OCI-LY7 (cell line): ENCODE measurements at regions not wholly inside any gene's neighbourhood (a gene's known extent, or its start where the extent isn't known, plus 50 kb on each side); places are given as distances from the start of the nearest gene placed in this dataset.

Experiments used
- BruUV-seq: library from RNA; stranded (reverse); fragments of 400-500 nt; replicated peaks from 2 replicates; lab custom pipeline; 2021; lab: Mats Ljungman, UMichigan
- CTCF ChIA-PET: fragments of 300-600 bp; sonication (Branson Sonifier 250); formaldehyde crosslinking; loops from one replicate; lab custom pipeline; 2022; ENCODE audit warnings: antibody characterized with exemption; ENCODE audit not compliant: unreplicated experiment; lab: Charles Lee
- POLR2A ChIA-PET: fragments of 300-600 bp; sonication (Branson Sonifier 250); formaldehyde crosslinking; loops from one replicate; lab custom pipeline; 2022; ENCODE audit warnings: antibody characterized with exemption; lab: Charles Lee
- DNase-seq: peaks from one replicate; pipeline ENCODE4 v3.0.0-alpha.2; 2015; ENCODE audit warnings: low spot score
- H2AFZ ChIP-seq: fragments of 200-600 bp; sonication (generic), shearing (Covaris generic); 2 replicates; pipeline ENCODE4 v1.6.1; 2014; ENCODE audit warnings: mild to moderate bottlenecking, antibody characterized with exemption, low read length, moderate library complexity
- H3K27ac ChIP-seq: fragments of 200-600 bp; sonication (generic); 2 replicates; pipeline ENCODE4 v1.5.1; 2014; ENCODE audit warnings: mixed run types, low read depth, mild to moderate bottlenecking, moderate library complexity, low read length, inconsistent platforms; ENCODE audit not compliant: poor library complexity, severe bottlenecking
- H3K36me3 ChIP-seq: fragments of 200-600 bp; sonication (generic); 2 replicates; pipeline ENCODE4 v1.6.1; 2014; ENCODE audit warnings: mild to moderate bottlenecking, antibody characterized with exemption, low read length, moderate library complexity, mixed read lengths; ENCODE audit not compliant: insufficient read depth
- H3K4me1 ChIP-seq: fragments of 200-600 bp; sonication (generic); 2 replicates; pipeline ENCODE4 v1.5.1; 2014; ENCODE audit warnings: mild to moderate bottlenecking, low read length; ENCODE audit not compliant: insufficient read depth, poor library complexity, severe bottlenecking
- H3K4me2 ChIP-seq: fragments of 200-600 bp; sonication (generic); 2 replicates; pipeline ENCODE4 v1.6.1; 2014; ENCODE audit warnings: mild to moderate bottlenecking, low read length
- H3K4me3 ChIP-seq: fragments of 200-600 bp; sonication (generic); 2 replicates; pipeline ENCODE4 v1.5.1; 2014; ENCODE audit warnings: mild to moderate bottlenecking, low read depth, low read length; ENCODE audit not compliant: poor library complexity, severe bottlenecking
- H3K79me2 ChIP-seq: fragments of 200-600 bp; sonication (generic); 2 replicates; pipeline ENCODE4 v1.6.1; 2016; ENCODE audit warnings: low read depth, mild to moderate bottlenecking, low read length, moderate library complexity, mixed read lengths; ENCODE audit not compliant: insufficient read depth
- H3K9me2 ChIP-seq: fragments of 200-600 bp; sonication (generic); 2 replicates; pipeline ENCODE4 v1.6.1; 2016; ENCODE audit warnings: mild to moderate bottlenecking, low read length, mixed read lengths; ENCODE audit not compliant: insufficient read depth
- H3K9me3 ChIP-seq: fragments of 200-600 bp; sonication (generic); 2 replicates; pipeline ENCODE4 v1.6.1; 2014; ENCODE audit warnings: mild to moderate bottlenecking, mixed run types, low read length, mixed read lengths
- H4K20me1 ChIP-seq: fragments of 200-600 bp; sonication (generic); 2 replicates; pipeline ENCODE4 v1.6.1; 2014; ENCODE audit warnings: mild to moderate bottlenecking, antibody characterized with exemption, low read length, moderate library complexity, mixed read lengths; ENCODE audit not compliant: insufficient read depth
- EZH2phosphoT487 ChIP-seq: fragments of 200-600 bp; sonication (generic); IDR thresholded peaks from 2 replicates; pipeline ENCODE4 v1.6.1; 2018; ENCODE audit warnings: low read depth, borderline replicate concordance, mild to moderate bottlenecking, mixed run types, antibody characterized with exemption, low read length, moderate library complexity, mixed read lengths
- intact Hi-C: fragments of 100-400 bp; cut with micrococcal nuclease; formaldehyde crosslinking; loops from one replicate; pipeline ENCODE4 v1.10.0; 2022; ENCODE audit not compliant: unreplicated experiment
- TF ChIP-seq, protein P1 (sequence below): fragments of 200-600 bp; sonication (generic); conservative IDR thresholded peaks from 2 replicates; pipeline ENCODE4 v1.5.1; 2014; ENCODE audit warnings: mild to moderate bottlenecking, antibody characterized with exemption, low read length, moderate library complexity, mixed read lengths

DNA sequence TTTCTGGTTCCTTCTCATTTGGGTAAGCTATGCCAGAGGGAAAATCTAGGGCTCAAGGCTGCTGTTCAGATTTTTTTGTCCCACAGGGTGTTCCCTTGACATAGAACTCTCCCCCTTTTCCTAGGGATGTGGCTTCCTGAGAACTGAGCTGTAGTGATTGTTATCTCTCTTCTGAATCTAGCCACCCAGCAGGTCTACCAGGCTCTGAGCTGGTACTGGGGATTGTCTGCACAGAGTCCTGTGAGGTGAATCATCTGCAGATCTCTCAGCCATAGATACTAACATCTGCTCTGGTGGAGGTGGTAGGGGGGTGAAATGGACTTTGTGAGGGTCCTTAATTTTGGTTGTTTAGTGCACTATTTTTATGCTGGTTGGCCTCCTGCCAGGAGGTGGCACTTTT lies 167.3 kb upstream of the PGR start:
- H3K36me3 ChIP-seq, result no peaks in the 10 kb centered on the region
- H3K9me3 ChIP-seq, result no peaks in the 10 kb centered on the region
- no peak for TF ChIP-seq EZH2phosphoT487
- TF ChIP-seq, protein P1, sequence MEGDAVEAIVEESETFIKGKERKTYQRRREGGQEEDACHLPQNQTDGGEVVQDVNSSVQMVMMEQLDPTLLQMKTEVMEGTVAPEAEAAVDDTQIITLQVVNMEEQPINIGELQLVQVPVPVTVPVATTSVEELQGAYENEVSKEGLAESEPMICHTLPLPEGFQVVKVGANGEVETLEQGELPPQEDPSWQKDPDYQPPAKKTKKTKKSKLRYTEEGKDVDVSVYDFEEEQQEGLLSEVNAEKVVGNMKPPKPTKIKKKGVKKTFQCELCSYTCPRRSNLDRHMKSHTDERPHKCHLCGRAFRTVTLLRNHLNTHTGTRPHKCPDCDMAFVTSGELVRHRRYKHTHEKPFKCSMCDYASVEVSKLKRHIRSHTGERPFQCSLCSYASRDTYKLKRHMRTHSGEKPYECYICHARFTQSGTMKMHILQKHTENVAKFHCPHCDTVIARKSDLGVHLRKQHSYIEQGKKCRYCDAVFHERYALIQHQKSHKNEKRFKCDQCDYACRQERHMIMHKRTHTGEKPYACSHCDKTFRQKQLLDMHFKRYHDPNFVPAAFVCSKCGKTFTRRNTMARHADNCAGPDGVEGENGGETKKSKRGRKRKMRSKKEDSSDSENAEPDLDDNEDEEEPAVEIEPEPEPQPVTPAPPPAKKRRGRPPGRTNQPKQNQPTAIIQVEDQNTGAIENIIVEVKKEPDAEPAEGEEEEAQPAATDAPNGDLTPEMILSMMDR, result no peak
- H3K9me2 ChIP-seq, result no peaks in the 10 kb centered on the region
- DNase-seq, result no peak
- H3K4me2 ChIP-seq, result no peak overlapping the region
- ChIA-PET POLR2A (interaction anchor here (0.6 kb wide), 1 partner anchor 646 kb away, joined by 6 read pairs; no protein-coding TSS in a partner anchor), CTCF (no interaction called here)
- BruUV-seq, result no TSS peak
- no peak overlapping the region for H2AFZ ChIP-seq
- no peak overlapping the region for H3K4me3 ChIP-seq
- intact Hi-C loops, result no loop called here
- no peaks in the 10 kb centered on the region for H3K79me2 ChIP-seq
- no peaks in the 10 kb centered on the region for H3K4me1 ChIP-seq
- H3K27ac ChIP-seq, result no peak overlapping the region
- no peaks in the 10 kb centered on the region for H4K20me1 ChIP-seq

DNA sequence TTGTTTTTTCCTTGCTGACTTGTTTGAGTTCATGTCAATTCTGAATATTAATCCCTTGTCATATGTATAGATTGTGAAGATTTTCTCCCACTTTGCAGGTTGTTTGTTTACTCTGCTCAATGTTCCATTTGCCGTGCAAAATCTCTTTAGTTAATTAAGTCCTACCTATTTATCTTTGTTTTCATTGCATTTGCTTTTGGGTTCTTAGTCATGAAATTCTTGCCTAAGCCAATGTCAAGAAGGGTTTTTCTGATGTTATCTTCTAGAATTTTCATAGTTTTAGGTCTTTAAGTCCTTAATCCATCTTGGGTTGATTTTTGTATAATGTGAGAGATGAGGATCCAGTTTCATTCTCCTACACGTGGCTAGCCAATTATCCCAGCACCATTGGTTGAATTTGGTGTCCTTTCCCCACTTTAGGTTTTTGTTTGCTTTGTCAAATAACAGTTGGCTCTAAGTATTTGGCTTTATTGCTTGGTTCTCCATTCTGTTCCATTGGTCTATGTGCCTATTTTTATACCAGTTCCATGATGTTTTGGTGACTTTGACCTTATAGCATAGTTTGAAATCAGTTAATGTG lies 163.1 kb upstream of the PGR start:
- H3K9me3 ChIP-seq, result no peaks in the 10 kb centered on the region
- intact Hi-C loops, result no loop called here

DNA sequence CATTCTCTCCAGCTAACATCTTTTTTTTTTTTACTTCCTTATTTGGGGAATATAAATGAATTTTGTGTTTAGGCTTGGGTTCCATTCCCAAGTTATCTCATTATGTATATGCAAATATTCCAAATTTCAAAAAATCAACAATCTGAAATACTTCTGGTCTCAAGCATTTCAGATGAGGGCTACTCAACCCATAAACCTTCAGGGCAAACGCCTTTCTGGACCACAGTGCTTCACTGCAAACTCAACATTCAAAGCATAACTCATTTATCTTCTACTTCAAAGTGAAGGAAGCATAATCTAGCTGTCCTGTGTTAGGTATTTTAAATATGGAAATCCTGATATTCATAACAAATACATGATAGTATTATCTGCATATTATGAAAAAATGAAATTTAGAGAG lies 161.7 kb upstream of the PGR start:
- Histone ChIP-seq H3K9me3 (no peaks in the 10 kb centered on the region), H3K27ac (no peak overlapping the region)
- POLR2A ChIA-PET, result interaction anchor here (0.7 kb wide), 1 partner anchor 964 kb away, joined by 3 read pairs; no protein-coding TSS in a partner anchor

More for the DNA sequence above, 163.1 kb upstream of the PGR start:
- no TSS peak for BruUV-seq
- Histone ChIP-seq H2AFZ (no peak overlapping the region), H3K36me3 (no peaks in the 10 kb centered on the region), H3K79me2 (no peaks in the 10 kb centered on the region), H3K27ac (no peak overlapping the region), H3K9me2 (no peaks in the 10 kb centered on the region), H3K4me3 (no peak overlapping the region), H4K20me1 (no peaks in the 10 kb centered on the region), H3K4me2 (no peak overlapping the region), H3K4me1 (no peaks in the 10 kb centered on the region)
- no peak for DNase-seq
- no peak for TF ChIP-seq EZH2phosphoT487
- TF ChIP-seq, protein P1, result no peak
- CTCF ChIA-PET, result no interaction called here
- POLR2A ChIA-PET, result no interaction called here

More for the DNA sequence above, 161.7 kb upstream of the PGR start:
- DNase-seq, result no peak
- H2AFZ ChIP-seq, result no peak overlapping the region
- no peak overlapping the region for H3K4me2 ChIP-seq
- no TSS peak for BruUV-seq
- TF ChIP-seq, protein P1, result no peak
- no peak for TF ChIP-seq EZH2phosphoT487
- no peaks in the 10 kb centered on the region for H3K79me2 ChIP-seq
- CTCF ChIA-PET, result no interaction called here
- H4K20me1 ChIP-seq, result no peaks in the 10 kb centered on the region
- intact Hi-C loops, result no loop called here
- no peaks in the 10 kb centered on the region for H3K9me2 ChIP-seq
- H3K4me3 ChIP-seq, result no peak overlapping the region
- H3K4me1 ChIP-seq, result no peaks in the 10 kb centered on the region
- H3K36me3 ChIP-seq, result no peaks in the 10 kb centered on the region
